ENCODE measurements at regions not wholly inside any gene's neighbourhood (a gene's known extent, or its start where the extent isn't known, plus 50 kb on each side); places are given as distances from the start of the nearest gene placed in this dataset.

- H2AFZ ChIP-seq (ENCODE audit: low read depth, low read length, severe bottlenecking) = no peak overlapping the region
- no peak overlapping the region for H3K27ac ChIP-seq (ENCODE audit: low read depth, low read length)
- H3K36me3 ChIP-seq (ENCODE audit: low read length) = no peaks in the 10 kb centered on the region
- TF ChIP-seq CTCF (IDR thresholded peaks at IDR 0.05; ENCODE audit: insufficient read depth, low read length, poor library complexity, severe bottlenecking) = no peak
- TF ChIP-seq EZH2phosphoT487 (conservative IDR thresholded peaks at IDR 0.05; ENCODE audit: low read length) = no peak
- H3K9me2 ChIP-seq (replicated peaks; ENCODE audit: insufficient read depth, low read length) = no peaks in the 10 kb centered on the region
- H3K4me2 ChIP-seq (ENCODE audit: low read depth, low read length, poor library complexity, severe bottlenecking) = no peak overlapping the region
- no peak overlapping the region for H3K4me3 ChIP-seq (ENCODE audit: insufficient read depth, low read length, poor library complexity, severe bottlenecking)
- no peaks in the 10 kb centered on the region for H4K20me1 ChIP-seq (ENCODE audit: low read depth, low read length)
- no peak overlapping the region for H3K9ac ChIP-seq (ENCODE audit: low read length)
- H3K27me3 ChIP-seq (ENCODE audit: low read length) = no peaks in the 10 kb centered on the region
- no peaks in the 10 kb centered on the region for H3F3A ChIP-seq (ENCODE audit: insufficient read depth)
- no peaks in the 10 kb centered on the region for H3K9me3 ChIP-seq (ENCODE audit: insufficient read depth, low read length)
- H3K79me2 ChIP-seq (ENCODE audit: insufficient read depth, low read length) = no peaks in the 10 kb centered on the region
These were observed 87.1 kb downstream of the RTP5 start for GRCh38 chr2:241956521-241957110.

- Histone ChIP-seq H4K20me1 (ENCODE audit: low read depth, low read length) (no peaks in the 10 kb centered on the region), H3K79me2 (ENCODE audit: insufficient read depth, low read length) (no peaks in the 10 kb centered on the region), H3F3A (ENCODE audit: insufficient read depth) (peaks cover 6% of the 10 kb centered on the region; the same call in 1 of the 2 replicates), H3K9me2 (replicated peaks; ENCODE audit: insufficient read depth, low read length) (no peaks in the 10 kb centered on the region), H3K27me3 (ENCODE audit: low read length) (no peaks in the 10 kb centered on the region), H3K36me3 (ENCODE audit: low read length) (no peaks in the 10 kb centered on the region), H3K27ac (ENCODE audit: low read depth, low read length) (no peak overlapping the region), H2AFZ (ENCODE audit: low read depth, low read length, severe bottlenecking) (no peak overlapping the region), H3K9ac (ENCODE audit: low read length) (no peak overlapping the region), H3K4me2 (ENCODE audit: low read depth, low read length, poor library complexity, severe bottlenecking) (no peak overlapping the region), H3K9me3 (ENCODE audit: insufficient read depth, low read length) (no peaks in the 10 kb centered on the region), H3K4me3 (ENCODE audit: insufficient read depth, low read length, poor library complexity, severe bottlenecking) (no peak overlapping the region)
- TF ChIP-seq CTCF (IDR thresholded peaks at IDR 0.05; ENCODE audit: insufficient read depth, low read length, poor library complexity, severe bottlenecking) = no peak
- no peak for TF ChIP-seq EZH2phosphoT487 (conservative IDR thresholded peaks at IDR 0.05; ENCODE audit: low read length)
These were observed 87.7 kb downstream of the RTP5 start for GRCh38 chr2:241957276-241957675.

GRCh38 chr2:241958818-241959545, 89.5 kb downstream of the RTP5 start:
- TF ChIP-seq CTCF (IDR thresholded peaks at IDR 0.05; ENCODE audit: insufficient read depth, low read length, poor library complexity, severe bottlenecking) = no peak
- TF ChIP-seq EZH2phosphoT487 (conservative IDR thresholded peaks at IDR 0.05; ENCODE audit: low read length) = no peak
- no peak overlapping the region for H2AFZ ChIP-seq (ENCODE audit: low read depth, low read length, severe bottlenecking)
- H3K79me2 ChIP-seq (ENCODE audit: insufficient read depth, low read length) = no peaks in the 10 kb centered on the region
- H3K9ac ChIP-seq (ENCODE audit: low read length) = no peak overlapping the region
- no peaks in the 10 kb centered on the region for H3K9me3 ChIP-seq (ENCODE audit: insufficient read depth, low read length)
- H3K4me2 ChIP-seq (ENCODE audit: low read depth, low read length, poor library complexity, severe bottlenecking) = no peak overlapping the region
- no peak overlapping the region for H3K27ac ChIP-seq (ENCODE audit: low read depth, low read length)
- H3K9me2 ChIP-seq (replicated peaks; ENCODE audit: insufficient read depth, low read length) = no peaks in the 10 kb centered on the region
- no peak overlapping the region for H3K4me3 ChIP-seq (ENCODE audit: insufficient read depth, low read length, poor library complexity, severe bottlenecking)
- no peaks in the 10 kb centered on the region for H4K20me1 ChIP-seq (ENCODE audit: low read depth, low read length)
- peaks cover 18% of the 10 kb centered on the region for H3F3A ChIP-seq (ENCODE audit: insufficient read depth)
- H3K27me3 ChIP-seq (ENCODE audit: low read length) = no peaks in the 10 kb centered on the region
- H3K36me3 ChIP-seq (ENCODE audit: low read length) = no peaks in the 10 kb centered on the region

Measured in SU-DHL-6 (cell line).